ENCODE measurements at regions not wholly inside any gene's neighbourhood (a gene's known extent, or its start where the extent isn't known, plus 50 kb on each side); places are given as distances from the start of the nearest gene placed in this dataset.

DNA sequence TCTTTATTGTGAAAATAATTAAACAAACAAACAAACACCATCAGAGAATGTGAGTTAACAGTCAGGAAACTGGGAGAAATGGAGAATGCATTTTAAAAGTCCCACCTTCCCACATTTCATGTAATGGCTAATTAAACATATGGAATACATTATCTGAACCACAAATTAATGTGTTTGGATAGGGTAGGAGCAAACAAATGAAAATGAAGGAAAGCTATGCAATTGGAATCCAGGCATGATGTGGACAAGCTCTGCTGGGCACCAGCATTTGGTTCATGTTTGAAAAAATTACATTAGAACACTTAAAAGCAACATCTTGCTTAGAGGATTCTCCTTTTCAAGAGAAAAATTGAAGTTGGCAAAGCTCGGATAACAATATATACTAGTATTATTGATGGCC lies 628.1 kb downstream of the LMO4 start:
- H3K9me3 ChIP-seq = no peaks in the 10 kb centered on the region
- peaks cover 4% of the 10 kb centered on the region for H3K4me1 ChIP-seq
- TF ChIP-seq POLR2A (IDR thresholded peaks at IDR 0.05) (no peak), EP300 (IDR thresholded peaks at IDR 0.05) (no peak), POLR2AphosphoS5 (IDR thresholded peaks at IDR 0.05) (no peak)
- TF ChIP-seq, protein P1, sequence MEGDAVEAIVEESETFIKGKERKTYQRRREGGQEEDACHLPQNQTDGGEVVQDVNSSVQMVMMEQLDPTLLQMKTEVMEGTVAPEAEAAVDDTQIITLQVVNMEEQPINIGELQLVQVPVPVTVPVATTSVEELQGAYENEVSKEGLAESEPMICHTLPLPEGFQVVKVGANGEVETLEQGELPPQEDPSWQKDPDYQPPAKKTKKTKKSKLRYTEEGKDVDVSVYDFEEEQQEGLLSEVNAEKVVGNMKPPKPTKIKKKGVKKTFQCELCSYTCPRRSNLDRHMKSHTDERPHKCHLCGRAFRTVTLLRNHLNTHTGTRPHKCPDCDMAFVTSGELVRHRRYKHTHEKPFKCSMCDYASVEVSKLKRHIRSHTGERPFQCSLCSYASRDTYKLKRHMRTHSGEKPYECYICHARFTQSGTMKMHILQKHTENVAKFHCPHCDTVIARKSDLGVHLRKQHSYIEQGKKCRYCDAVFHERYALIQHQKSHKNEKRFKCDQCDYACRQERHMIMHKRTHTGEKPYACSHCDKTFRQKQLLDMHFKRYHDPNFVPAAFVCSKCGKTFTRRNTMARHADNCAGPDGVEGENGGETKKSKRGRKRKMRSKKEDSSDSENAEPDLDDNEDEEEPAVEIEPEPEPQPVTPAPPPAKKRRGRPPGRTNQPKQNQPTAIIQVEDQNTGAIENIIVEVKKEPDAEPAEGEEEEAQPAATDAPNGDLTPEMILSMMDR (IDR thresholded peaks at IDR 0.05) = no peak
- H3K27ac ChIP-seq = no peak overlapping the region
- H3K27me3 ChIP-seq = no peaks in the 10 kb centered on the region
- WGBS = 93% methylated on average over 1 of the region's 1 CpG
- H3K4me3 ChIP-seq = no peak overlapping the region
- no peak for DNase-seq (ENCODE audit: low spot score in 2 of 2)
- H3K36me3 ChIP-seq = no peaks in the 10 kb centered on the region

DNA sequence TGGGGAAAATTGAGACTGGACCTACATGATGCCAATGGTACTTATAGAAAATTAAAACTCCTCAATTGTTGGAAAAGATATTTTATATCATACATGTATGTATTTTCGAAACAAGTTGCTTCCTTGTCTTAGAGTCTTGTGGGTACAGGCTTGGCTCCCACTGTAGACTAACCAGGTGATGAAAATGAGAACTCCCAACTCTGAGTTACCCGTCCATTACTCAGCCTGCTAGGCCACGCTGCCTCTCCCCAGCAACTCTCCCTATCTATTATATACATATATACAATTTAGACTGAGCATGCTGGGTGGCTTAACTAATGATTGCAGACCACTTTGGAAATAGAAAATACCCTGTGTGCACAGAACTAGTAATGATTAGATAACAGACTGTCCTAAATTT lies 628.7 kb downstream of the LMO4 start:
- Histone ChIP-seq H3K9me3 (no peaks in the 10 kb centered on the region), H3K4me1 (peaks cover 2% of the 10 kb centered on the region), H3K4me3 (no peak overlapping the region), H3K27me3 (no peaks in the 10 kb centered on the region), H3K36me3 (no peaks in the 10 kb centered on the region), H3K27ac (no peak overlapping the region)
- WGBS = 87% methylated on average over 3 of the region's 3 CpGs
- TF ChIP-seq POLR2A (IDR thresholded peaks at IDR 0.05) (no peak), EP300 (IDR thresholded peaks at IDR 0.05) (no peak), POLR2AphosphoS5 (IDR thresholded peaks at IDR 0.05) (no peak)
- TF ChIP-seq, protein P1 (IDR thresholded peaks at IDR 0.05) = no peak
- DNase-seq (ENCODE audit: low spot score in 2 of 2) = no peak

DNA sequence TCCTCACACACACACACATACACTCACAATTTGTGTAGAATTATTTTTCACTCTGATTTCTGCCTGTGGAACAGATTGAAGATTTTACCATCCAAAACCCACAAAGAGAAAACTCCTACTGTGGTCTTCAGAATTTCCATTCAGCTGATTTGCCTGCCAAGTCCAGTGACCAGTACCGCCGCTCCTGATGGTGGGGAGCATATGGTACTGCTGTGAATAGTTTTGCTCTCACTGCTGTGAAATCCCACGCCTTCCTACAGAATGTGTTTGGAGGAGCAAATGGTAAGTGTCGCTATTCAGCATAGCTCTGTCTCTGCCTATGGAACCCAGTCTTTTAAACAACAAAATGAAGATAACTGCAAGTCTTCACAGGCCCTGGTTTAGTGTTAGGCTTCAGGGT lies 629.5 kb downstream of the LMO4 start:
- Histone ChIP-seq H3K36me3 (no peaks in the 10 kb centered on the region), H3K4me1 (peaks cover 2% of the 10 kb centered on the region), H3K4me3 (no peak overlapping the region), H3K27me3 (no peaks in the 10 kb centered on the region), H3K27ac (no peak overlapping the region), H3K9me3 (no peaks in the 10 kb centered on the region)
- WGBS = 89% methylated on average over 4 of the region's 4 CpGs
- TF ChIP-seq EP300 (IDR thresholded peaks at IDR 0.05) (no peak), POLR2A (IDR thresholded peaks at IDR 0.05) (no peak), POLR2AphosphoS5 (IDR thresholded peaks at IDR 0.05) (no peak)
- TF ChIP-seq, protein P1 (IDR thresholded peaks at IDR 0.05) = no peak
- DNase-seq (ENCODE audit: low spot score in 2 of 2) = no peak

DNA sequence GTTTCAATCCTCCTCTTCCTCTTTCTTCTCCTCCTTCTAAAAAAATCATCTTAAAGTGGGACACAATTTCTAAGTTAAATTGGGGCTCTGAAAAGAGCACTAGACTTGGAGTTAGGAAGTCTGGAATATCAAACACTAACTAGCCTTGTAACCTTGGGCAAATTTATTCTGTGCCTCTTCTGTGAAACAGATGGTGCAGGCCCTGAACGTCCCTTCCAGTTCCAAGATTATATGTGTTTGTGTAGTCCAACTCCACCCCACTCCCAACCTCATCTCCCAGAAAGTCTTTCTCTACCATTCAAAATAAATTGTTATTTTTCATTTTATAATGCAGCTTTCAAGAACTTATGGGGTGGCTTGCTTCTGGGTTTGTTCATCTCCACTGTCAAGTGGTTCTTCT lies 630.0 kb downstream of the LMO4 start:
- Histone ChIP-seq H3K9me3 (no peaks in the 10 kb centered on the region), H3K27me3 (no peaks in the 10 kb centered on the region), H3K36me3 (no peaks in the 10 kb centered on the region), H3K4me1 (peaks cover 2% of the 10 kb centered on the region), H3K27ac (no peak overlapping the region), H3K4me3 (no peak overlapping the region)
- 50% methylated on average over 1 of the region's 1 CpG for WGBS
- DNase-seq (ENCODE audit: low spot score in 2 of 2) = no peak
- TF ChIP-seq POLR2AphosphoS5 (IDR thresholded peaks at IDR 0.05) = no peak
- no peak for TF ChIP-seq EP300 (IDR thresholded peaks at IDR 0.05)
- TF ChIP-seq, protein P1 (IDR thresholded peaks at IDR 0.05) = no peak
- no peak for TF ChIP-seq POLR2A (IDR thresholded peaks at IDR 0.05)

DNA sequence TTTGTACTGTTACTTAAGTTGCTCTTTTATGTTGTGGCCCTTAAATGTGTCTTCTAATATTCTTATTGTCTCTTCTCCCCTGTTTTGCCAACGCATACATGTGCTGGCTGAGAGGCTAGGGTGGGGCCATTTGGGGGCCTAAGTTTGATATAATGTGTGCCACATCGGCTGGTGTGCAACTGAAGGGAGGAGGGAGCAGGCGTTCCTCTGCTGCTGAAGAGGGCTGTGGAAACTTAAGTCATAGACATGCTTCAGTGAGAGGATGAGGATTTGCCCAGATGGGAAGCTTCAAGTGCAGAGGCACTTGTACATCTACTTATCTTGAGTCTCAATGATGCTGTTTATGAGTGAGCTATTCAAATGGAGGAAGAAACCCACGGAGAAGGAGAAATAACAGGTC lies 630.6 kb downstream of the LMO4 start:
- DNase-seq (ENCODE audit: low spot score in 2 of 2) = no peak
- H3K4me1 ChIP-seq = peaks cover 2% of the 10 kb centered on the region
- H3K9me3 ChIP-seq = no peaks in the 10 kb centered on the region
- no peaks in the 10 kb centered on the region for H3K36me3 ChIP-seq
- TF ChIP-seq, protein P1 (IDR thresholded peaks at IDR 0.05) = no peak
- no peak overlapping the region for H3K27ac ChIP-seq
- H3K27me3 ChIP-seq = no peaks in the 10 kb centered on the region
- 76% methylated on average over 4 of the region's 4 CpGs for WGBS
- H3K4me3 ChIP-seq = no peak overlapping the region

Measured in suprapubic skin (tissue), 4 donors.